Activated T-cell treated with anti-CD3 and anti-CD28 coated beads for 1 hour (primary cell): ENCODE measurements at regions not wholly inside any gene's neighbourhood (a gene's known extent, or its start where the extent isn't known, plus 50 kb on each side); places are given as distances from the start of the nearest gene placed in this dataset.

Source experiments
- DNase-seq: peaks from one replicate; pipeline ENCODE4 v3.0.0-alpha.2; 2020; ENCODE audit warnings: low read depth

- no peak for DNase-seq
Measured at GRCh38 chr20:22370137-22370536, 214.2 kb downstream of the FOXA2 start.

DNA sequence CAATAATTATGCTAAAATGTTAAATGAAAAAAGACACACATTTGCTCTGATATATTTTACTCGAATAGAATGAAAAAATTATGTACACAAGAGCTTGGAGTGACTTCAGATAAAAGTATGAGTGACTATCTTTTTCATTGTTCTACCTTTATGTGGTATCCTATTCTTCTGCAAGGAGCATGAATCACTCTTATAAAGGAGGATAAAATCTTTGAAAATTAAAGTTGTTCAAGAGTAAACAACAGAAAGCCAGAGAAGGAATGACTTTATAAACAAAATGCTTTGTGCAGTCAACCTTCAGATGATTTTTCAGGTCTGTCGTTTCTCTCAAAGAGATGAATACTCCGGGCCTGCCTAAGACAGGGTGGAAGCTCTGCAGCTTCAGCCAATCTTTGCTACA, 215.3 kb downstream of the FOXA2 start:
- DNase-seq, result no peak

GRCh38 chr20:22368235-22368634, 216.1 kb downstream of the FOXA2 start:
- no peak for DNase-seq

- no peak for DNase-seq
Measured at GRCh38 chr20:22366631-22367030, 217.7 kb downstream of the FOXA2 start.

DNA sequence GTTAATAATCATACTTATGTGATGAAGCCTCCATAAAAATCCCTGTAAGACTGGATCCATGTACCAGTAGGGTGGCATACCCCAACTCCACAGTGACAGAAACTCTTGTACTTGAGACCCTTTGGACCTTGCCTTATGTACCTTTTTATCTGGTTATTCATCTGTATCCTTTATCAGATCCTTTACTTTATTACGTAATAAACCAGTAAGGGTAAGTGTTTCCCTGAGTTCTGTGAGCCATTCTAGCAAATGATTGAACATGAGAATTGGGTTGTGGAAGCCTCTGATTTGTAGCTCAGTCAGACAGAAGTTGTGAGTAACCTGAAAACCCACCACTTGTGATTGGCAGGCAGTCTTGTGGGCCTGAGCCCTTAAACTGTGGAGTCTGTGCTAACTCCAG, 229.7 kb downstream of the FOXA2 start:
- no peak for DNase-seq

- no peak for DNase-seq
Measured at GRCh38 chr20:22353586-22353985, 230.8 kb downstream of the FOXA2 start.

- DNase-seq, result no peak
Measured at GRCh38 chr20:22352019-22352418, 232.4 kb downstream of the FOXA2 start.

GRCh38 chr20:22350624-22351023, 233.7 kb downstream of the FOXA2 start:
- no peak for DNase-seq

GRCh38 chr20:22348010-22348409, 236.4 kb downstream of the FOXA2 start:
- no peak for DNase-seq

GRCh38 chr20:22346716-22347115, 237.7 kb downstream of the FOXA2 start:
- DNase-seq, result no peak

GRCh38 chr20:22343612-22344011, 240.8 kb downstream of the FOXA2 start:
- DNase-seq, result no peak

- DNase-seq, result no peak
Measured at GRCh38 chr20:22342410-22342809, 242.0 kb downstream of the FOXA2 start.

- DNase-seq, result no peak
Measured at GRCh38 chr20:22341508-22341907, 242.9 kb downstream of the FOXA2 start.

DNA sequence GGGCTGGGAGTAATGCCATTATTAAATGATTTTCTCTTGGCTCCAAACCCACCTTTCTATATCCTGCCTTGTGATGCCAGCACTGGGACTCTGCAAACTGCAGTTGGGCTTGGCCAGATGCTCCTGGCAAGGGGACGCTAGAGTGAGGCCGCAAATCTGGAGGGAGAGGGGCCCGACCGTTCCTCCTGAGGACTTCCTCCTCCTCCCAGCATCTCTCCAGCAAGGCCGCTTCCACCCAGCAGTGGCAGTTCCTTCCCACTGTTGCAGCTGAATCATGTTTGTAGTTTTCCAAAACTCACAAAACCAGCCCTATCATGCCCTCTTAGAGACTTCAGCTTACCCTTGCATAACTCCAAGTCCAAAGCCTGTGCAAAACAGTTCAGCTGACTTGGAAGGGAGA, 244.4 kb downstream of the FOXA2 start:
- DNase-seq, result no peak

- DNase-seq, result no peak
Measured at GRCh38 chr20:22339091-22339881, 245.1 kb downstream of the FOXA2 start.

GRCh38 chr20:22338140-22338708, 246.1 kb downstream of the FOXA2 start:
- no peak for DNase-seq

- no peak for DNase-seq
Measured at GRCh38 chr20:22335210-22335609, 249.2 kb downstream of the FOXA2 start.

GRCh38 chr20:22333885-22334545, 250.4 kb downstream of the FOXA2 start:
- no peak for DNase-seq

DNA sequence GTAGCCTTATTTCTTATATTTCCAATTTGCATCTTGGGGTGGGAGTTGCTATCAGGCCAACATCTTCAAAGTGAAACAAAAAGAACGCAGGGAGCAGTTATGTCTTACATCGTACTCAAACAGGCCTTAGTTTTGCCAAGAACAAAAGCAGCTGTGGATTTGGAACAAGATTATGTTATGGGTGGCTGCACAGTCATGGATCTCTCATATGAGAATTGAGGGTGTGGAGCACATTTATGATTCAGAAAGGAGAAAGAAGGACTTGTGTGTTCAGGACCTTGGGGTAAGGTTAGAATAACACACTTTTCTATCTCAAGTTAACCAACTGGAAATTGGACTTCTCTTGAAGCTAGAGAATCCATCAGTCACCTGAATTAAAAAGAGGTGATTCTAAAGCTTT, 259.9 kb downstream of the FOXA2 start:
- DNase-seq, result no peak

DNA sequence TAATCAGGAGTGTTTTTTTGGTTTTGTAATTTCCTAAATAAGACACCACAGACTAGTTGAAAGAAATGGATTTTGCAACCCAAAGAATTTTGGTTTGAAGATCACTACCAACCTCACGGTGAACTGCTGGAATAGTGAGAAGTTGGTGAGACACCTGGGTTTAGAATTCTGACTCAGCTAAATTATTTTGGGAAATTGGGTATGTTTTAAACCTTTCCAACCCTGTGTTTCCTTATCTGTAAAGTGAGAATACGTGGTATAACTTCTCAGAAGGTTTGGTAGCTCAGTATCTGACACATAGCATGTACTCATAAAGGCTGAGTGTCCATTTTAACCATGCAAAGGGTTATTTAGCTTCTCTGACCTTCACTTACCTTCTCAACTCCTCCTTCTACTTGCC, 261.9 kb downstream of the FOXA2 start:
- no peak for DNase-seq

DNA sequence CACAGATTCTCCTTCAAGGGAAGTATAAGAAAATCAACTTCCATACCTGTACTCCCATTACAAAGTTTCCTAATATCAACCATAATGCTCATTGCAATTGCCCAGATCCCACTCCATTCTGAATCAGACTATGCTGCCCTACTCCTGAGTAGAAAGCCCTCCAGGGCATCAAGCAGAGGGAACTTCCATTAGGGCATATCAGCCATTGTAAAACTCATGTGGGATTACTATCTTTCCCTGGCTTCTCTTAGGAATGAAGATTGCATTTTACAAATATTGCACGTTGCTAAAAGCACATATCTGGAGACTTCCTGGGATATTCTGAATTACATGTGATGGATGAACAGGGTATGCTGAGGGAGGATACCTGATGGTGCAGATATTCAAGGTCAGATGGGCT, 263.2 kb downstream of the FOXA2 start:
- DNase-seq, result no peak

DNA sequence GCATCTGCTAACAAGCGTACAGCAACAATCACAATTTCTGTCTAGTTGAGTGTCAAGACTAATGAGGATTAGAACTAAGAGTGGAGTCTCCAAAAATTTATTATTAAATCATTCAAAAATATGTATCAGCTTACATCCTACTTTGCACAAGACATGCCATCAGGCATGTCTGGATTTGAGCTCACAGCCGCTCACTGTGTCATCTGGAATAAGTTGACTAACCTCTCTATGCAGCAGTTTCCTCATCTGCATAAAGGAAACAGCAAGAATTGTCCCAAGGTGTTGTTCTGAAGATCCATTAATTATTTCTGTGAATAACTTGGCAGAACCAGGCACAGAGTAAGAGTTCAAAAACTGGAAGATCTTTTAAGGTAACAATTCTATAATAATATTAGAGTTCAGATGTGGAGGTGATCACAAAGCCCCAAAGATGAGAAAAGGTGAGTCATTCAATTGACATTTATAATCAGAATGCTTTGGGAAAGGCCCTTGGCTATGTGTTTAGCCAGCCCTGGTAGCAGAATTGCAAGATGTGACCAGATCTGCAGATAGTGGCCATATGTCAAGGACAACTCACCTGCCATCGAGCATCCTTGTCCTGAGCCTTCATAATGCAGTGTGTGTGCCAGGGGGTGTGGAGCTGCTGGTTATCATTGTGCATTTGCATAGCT, 264.0 kb downstream of the FOXA2 start:
- no peak for DNase-seq

DNA sequence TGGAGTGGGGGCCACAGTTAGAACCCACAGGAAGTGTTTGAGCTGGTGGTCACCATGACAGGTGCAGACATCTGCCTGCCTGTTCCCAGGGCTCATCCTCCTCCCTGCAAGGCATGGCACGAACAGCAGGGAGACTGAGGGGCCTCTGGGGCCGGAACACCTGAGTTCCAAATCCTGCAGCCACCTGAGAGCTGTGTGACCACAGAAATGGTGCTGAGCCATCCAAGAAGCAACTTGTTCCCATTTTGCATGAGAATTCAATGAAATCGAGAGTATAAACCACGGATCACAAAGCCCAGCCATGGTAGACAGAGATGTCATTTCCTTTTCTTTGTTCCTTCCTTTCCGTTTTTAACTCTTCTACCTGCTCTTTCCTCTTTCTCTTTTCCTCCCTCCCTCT, 268.6 kb downstream of the FOXA2 start:
- DNase-seq, result no peak
